ENCODE measurements at regions not wholly inside any gene's neighbourhood (a gene's known extent, or its start where the extent isn't known, plus 50 kb on each side); places are given as distances from the start of the nearest gene placed in this dataset.

DNA sequence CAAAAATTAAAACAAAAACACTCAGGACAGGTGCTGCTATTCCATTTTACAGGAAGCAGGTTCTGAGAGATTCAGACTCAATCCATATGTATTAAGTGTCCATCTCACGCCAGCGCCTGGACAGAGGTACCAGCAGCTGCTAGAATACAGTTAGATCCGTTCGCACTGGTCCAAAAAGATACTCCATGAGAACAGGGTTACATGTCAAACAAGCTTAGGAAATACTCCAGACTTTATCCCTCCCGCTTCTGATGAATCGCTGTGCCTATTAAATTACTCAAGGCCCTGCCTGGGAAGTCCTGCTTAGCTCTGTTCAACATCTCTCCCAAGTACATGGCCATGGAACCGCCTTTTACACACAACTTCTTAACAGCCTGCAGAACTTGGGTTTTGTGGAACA is 50.2 kb upstream of the SLC35C1 start:
- H3K27me3 ChIP-seq (ENCODE audit: control insufficient read depth in 1 of 2, insufficient read depth in 2 of 2, low read length in 2 of 2): peaks cover 5 to 39% of the 10 kb centered on the region in 2 experiments; a peak in 4 of 5 replicates
- FAIRE-seq (no peak), DNase-seq (ENCODE audit: low spot score) (no peak), ATAC-seq (no peak)
- no peak overlapping the region for H3K4me3 ChIP-seq (replicated peaks in 1 of 3; ENCODE audit: insufficient read depth in 1 of 3, low read depth in 2 of 3, low read length in 3 of 3)
- intact Hi-C loops (cut with micrococcal nuclease; ENCODE audit: unreplicated experiment) (no loop called here), in situ Hi-C loops (cut with HindIII; ENCODE audit: extremely low pct_ligation_motif_present, low pct_unique_long_range_greater_than_20kb) (no loop called here)
- H4K20me1 ChIP-seq (ENCODE audit: insufficient read depth, low read length): no peaks in the 10 kb centered on the region
- no peak overlapping the region for H3K4me2 ChIP-seq (ENCODE audit: low read depth, low read length)
- TF ChIP-seq SATB2 (CRISPR knock-in tag; IDR thresholded peaks at IDR 0.05) (no peak), PHF20 (CRISPR knock-in tag; IDR thresholded peaks at IDR 0.05) (no peak), ZNF335 (CRISPR knock-in tag; IDR thresholded peaks at IDR 0.05) (no peak), RBM22 (optimal IDR thresholded peaks at IDR 0.05; ENCODE audit: low read length) (no peak), SMC3 (IDR thresholded peaks at IDR 0.05; ENCODE audit: low read length) (no peak), JUNB (CRISPR knock-in tag; IDR thresholded peaks at IDR 0.05; ENCODE audit: borderline replicate concordance) (no peak), ZNF746 (CRISPR knock-in tag; IDR thresholded peaks at IDR 0.05) (no peak), ZNF24 (IDR thresholded peaks at IDR 0.05) (no peak), KLF13 (CRISPR knock-in tag; IDR thresholded peaks at IDR 0.05) (no peak), SIX4 (CRISPR knock-in tag; IDR thresholded peaks at IDR 0.05) (no peak)
- TF ChIP-seq, protein P1, sequence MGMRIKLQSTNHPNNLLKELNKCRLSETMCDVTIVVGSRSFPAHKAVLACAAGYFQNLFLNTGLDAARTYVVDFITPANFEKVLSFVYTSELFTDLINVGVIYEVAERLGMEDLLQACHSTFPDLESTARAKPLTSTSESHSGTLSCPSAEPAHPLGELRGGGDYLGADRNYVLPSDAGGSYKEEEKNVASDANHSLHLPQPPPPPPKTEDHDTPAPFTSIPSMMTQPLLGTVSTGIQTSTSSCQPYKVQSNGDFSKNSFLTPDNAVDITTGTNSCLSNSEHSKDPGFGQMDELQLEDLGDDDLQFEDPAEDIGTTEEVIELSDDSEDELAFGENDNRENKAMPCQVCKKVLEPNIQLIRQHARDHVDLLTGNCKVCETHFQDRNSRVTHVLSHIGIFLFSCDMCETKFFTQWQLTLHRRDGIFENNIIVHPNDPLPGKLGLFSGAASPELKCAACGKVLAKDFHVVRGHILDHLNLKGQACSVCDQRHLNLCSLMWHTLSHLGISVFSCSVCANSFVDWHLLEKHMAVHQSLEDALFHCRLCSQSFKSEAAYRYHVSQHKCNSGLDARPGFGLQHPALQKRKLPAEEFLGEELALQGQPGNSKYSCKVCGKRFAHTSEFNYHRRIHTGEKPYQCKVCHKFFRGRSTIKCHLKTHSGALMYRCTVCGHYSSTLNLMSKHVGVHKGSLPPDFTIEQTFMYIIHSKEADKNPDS (CRISPR knock-in tag; IDR thresholded peaks at IDR 0.05): no peak
- no peaks in the 10 kb centered on the region for H3K36me3 ChIP-seq (replicated peaks in 1 of 2; ENCODE audit: control insufficient read depth in 1 of 2, insufficient read depth in 2 of 2, low read length in 2 of 2)
- ChIA-PET CTCF (ENCODE audit: low intra/inter-chr PET ratio, low total read pairs) (no interaction called here), POLR2A (no interaction called here)
- no peaks in the 10 kb centered on the region for H3K79me2 ChIP-seq (ENCODE audit: insufficient read depth, low read length)
- no peaks in the 10 kb centered on the region for H3K4me1 ChIP-seq (ENCODE audit: insufficient read depth, low read length)
- WGBS (ENCODE audit: low lambda C conversion rate): 60% methylated on average over 7 of the region's 7 CpGs
- no TSS peak for BruUV-seq (replicated peaks)
- H3K9ac ChIP-seq (ENCODE audit: insufficient read depth, low read depth, low read length): no peak overlapping the region
- no peak overlapping the region for H3K27ac ChIP-seq (ENCODE audit: extremely low read length, insufficient read depth, low read length)
- no peaks in the 10 kb centered on the region for H3K9me3 ChIP-seq (ENCODE audit: low read length)
- H2AFZ ChIP-seq (ENCODE audit: low read length): no peak overlapping the region
